GM19438 (cell line): ENCODE measurements at regions not wholly inside any gene's neighbourhood (a gene's known extent, or its start where the extent isn't known, plus 50 kb on each side); places are given as distances from the start of the nearest gene placed in this dataset.

Experiments used
- ATAC-seq: cut with Tn5 transposase; IDR thresholded peaks from one replicate; pipeline ENCODE4 v1.9.1; 2021; ENCODE audit warnings: low read depth; ENCODE audit not compliant: unreplicated experiment

- no peak for ATAC-seq
These were observed 826.6 kb upstream of the POU3F3 start for GRCh38 chr2:104027321-104027720.

DNA sequence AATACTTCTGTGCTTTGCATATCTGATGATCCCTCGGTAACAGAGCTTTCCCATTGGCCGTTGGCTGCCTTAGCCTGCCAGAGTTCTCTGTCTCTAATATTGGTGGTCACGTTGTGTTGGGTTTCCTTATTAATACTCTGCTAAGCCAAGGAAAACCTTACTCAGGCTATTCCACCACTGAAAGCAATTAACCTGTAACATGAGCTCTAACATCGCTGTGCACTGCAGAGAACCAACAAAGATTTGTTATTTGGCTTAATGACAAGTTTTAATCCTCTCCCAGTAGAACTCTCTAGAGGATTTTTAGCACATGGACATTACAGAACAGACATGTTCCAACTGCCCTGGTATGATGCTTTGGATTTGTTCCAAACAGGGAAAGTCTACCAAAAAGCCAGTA, 825.9 kb upstream of the POU3F3 start:
- ATAC-seq = no peak

DNA sequence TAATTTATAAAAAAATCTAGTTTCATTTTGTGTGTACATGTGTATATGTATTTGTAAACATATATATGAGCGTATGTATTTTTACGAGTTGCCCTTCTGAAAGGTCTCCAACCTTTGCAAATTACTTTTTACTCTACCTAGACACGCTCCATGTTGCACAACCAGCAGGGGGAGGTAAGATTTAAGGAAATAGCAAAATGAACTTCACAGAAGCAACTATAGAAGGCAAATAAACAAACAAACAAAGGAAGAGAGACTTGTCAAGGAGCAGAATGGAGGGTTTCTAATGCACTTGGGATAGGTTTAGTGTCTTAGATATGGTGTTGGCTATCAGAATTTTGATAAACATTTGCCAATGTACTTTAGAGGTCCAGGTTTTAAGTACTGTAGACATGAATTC, 820.5 kb upstream of the POU3F3 start:
- no peak for ATAC-seq

DNA sequence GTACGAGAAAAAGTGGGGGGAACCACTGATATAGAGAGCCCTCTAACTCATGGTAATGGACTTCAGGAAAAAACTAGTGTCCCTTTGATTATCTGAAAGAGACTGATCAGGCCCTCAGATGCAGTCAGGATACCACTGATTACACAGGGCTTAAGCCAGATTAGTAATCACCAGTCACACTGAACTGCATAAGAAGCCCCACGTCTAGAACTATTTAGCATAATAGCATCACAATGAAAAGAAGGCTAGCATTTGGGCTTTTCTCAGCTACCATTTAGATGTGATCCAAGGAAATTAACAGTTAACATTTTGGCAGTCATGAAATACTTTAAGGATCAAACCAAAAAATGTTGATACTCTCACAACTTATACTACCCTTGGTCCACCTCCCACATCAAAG, 813.1 kb upstream of the POU3F3 start:
- no peak for ATAC-seq

DNA sequence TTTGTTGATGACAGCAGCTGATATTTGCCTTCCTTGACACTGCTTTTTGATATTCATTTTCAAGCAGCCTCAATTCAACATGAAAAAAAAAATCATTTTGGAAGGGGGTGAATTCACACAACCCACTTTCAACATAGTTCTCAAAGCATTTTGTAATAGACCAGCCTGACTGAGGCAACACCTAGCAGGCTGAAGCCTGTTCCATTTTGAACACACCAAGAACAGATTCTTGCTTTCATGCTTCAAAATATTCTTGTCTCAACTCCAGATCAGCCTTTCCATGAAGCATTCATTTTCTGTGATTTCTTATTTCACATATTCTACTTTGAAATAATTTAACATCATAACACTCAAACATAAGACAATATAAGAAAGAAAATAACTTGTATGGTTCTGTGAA, 812.6 kb upstream of the POU3F3 start:
- no peak for ATAC-seq

DNA sequence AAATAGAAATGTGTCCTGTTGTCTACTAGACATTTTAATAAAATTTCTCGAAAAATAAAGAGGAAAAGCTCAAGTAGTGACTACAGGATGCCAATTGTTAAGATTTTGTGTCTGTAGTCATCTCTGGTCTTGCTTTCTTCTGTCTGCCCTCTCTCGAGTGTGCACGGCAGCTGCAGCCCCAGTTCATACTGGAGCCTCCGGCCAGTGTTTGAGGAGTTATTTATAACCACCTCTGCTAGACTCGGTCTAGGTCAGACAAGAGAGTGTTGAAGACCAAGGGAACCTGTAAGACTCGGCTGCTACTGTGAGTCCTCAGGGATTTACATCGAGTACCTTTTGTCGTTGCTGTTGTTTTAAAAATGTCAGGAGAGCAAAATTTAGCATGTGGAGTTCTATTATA, 810.1 kb upstream of the POU3F3 start:
- ATAC-seq = no peak

- ATAC-seq = no peak
These were observed 808.8 kb upstream of the POU3F3 start for GRCh38 chr2:104045071-104045470.

GRCh38 chr2:104046466-104046865, 807.4 kb upstream of the POU3F3 start:
- no peak for ATAC-seq

- ATAC-seq = no peak
These were observed 806.4 kb upstream of the POU3F3 start for GRCh38 chr2:104047516-104047915.

- no peak for ATAC-seq
These were observed 804.5 kb upstream of the POU3F3 start for GRCh38 chr2:104049438-104049837.

GRCh38 chr2:104049981-104050380, 803.9 kb upstream of the POU3F3 start:
- ATAC-seq = no peak

DNA sequence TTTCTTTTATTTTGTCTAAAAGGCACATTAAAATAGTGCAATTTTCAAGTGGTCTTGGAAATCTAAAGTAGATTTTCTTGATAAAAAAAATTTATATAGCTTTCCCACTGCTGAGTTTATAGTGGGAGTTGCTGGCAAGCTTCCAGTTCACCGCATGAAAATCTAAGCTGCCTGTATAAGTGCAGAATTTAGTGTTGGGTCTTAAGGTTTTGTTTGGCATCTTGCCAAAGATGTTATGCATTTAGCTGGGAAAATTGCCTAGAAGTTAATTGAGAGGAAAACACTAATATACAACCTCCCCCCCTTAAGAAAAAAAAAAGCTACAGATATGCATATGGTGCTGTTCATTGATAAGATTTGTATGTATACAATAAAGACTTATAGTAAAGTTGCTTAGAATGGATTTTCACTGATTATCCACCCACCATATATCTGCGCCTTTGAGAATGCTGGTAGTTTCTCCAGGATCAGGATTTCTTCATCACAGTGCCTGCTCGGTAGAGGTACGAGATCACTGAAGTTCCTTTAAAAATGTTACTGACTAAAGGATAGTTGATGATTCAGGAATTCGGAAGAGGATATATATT, 803.2 kb upstream of the POU3F3 start:
- no peak for ATAC-seq

GRCh38 chr2:104051766-104052165, 802.1 kb upstream of the POU3F3 start:
- no peak for ATAC-seq

DNA sequence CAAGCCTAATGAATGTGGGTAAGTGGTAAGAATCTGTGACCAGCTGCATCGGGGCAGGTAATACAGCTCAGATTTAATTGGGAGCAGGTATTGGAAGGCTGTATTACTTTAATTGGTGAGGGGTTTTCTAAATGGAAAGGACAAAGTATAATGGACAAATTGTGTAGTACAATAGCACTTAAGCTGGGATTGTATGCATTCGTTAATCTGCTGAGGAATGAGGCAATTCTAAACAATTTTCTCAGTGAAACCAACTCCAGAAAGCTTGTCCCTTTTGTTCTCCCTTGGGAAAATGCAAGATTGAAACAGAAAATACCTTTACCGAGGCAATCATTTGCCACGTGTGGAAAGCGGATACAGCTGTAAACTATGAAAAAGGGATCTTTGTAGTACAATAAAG, 801.6 kb upstream of the POU3F3 start:
- ATAC-seq = no peak

DNA sequence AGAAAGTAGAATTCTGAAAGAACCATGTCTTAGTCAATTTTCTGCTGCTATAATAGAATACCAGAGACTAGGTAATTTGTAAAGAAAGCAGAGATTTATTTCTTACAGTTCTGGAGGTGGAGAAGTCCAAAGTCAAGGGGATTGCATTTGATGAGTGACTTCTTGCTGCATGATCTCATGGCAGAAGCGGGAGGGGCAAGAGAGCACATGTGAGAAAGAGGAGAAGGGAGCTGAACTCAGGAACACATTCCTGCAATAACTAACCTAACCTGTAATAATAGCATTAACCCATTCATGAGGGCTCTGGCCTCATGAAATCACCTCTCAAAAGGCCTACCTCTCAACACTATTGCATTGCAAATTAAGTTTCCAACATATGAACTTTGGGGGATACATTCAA, 797.5 kb upstream of the POU3F3 start:
- ATAC-seq = no peak

DNA sequence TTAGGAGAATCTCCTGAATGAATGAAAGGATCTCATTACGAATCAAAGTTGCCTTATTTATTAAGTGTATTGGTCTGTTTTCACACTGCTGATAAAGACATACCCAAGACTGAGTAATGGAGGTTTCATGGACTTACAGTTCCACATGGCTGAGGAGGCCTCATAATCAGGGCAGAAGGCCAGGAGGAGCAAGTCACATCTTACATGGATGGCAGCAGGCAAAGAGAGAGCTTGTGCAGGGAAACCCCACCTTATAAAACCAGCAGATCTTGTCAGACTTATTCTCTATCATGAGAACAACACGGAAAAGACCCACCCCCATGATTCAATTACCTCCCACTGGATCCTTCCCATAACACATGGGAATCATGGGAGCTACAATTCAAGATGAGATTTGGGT, 785.2 kb upstream of the POU3F3 start:
- no peak for ATAC-seq

GRCh38 chr2:104077573-104077972, 776.3 kb upstream of the POU3F3 start:
- no peak for ATAC-seq

DNA sequence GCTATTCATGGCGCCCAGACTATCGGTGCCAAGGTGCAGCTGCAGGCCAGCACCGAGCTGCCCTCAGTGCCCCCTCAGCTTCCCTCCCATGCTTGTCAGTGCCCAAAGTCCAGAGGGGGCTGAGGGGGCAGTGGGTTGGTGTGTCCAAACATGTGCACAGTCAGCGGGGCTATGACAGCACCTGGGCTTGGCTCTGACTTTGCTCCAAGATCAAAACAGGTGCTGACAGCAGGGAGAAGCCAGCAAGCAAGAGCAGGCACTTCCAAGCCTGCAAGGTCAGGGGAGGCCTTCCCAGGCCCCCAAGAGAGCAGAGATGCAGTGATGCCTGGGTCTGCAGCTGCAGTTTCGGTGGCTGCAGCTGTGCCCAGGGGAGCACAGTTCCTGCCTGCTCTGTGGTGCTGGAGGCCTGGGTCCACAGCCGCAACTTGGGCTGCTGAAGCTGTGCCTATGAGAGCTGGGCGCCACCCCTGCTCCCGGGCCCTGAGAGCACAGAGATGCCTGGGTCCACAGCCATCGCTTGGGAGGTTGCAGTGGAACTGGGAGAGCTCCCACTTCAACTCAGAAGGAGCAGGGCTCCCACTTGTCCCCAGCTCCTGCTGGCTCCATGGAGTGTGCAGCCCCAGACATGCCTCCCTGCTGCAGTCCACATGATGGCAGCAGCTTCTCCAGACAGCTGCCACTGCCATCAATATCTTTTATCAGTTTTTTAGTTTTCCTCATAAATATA, 775.3 kb upstream of the POU3F3 start:
- no peak for ATAC-seq

DNA sequence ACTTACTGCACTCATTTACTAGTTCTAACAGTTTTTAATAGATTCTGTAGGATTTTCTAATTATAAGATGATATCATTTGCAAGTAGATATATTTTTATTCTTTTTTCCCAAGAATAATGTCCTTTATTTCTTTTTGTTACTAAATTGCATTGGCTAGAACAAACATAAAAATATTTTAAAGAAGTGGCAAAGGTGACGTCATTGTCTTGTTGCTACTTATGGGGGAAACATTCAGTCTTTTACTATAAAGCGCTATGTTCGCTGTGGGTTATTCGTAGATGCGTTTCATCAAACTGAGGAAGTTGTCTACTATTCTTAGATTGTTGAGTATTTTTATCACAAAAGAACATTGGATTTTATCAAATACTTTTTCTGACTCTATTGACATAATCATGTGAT, 765.2 kb upstream of the POU3F3 start:
- ATAC-seq = no peak

- ATAC-seq = no peak
These were observed 763.5 kb upstream of the POU3F3 start for GRCh38 chr2:104090407-104090806.

- no peak for ATAC-seq
These were observed 762.0 kb upstream of the POU3F3 start for GRCh38 chr2:104091894-104092293.

DNA sequence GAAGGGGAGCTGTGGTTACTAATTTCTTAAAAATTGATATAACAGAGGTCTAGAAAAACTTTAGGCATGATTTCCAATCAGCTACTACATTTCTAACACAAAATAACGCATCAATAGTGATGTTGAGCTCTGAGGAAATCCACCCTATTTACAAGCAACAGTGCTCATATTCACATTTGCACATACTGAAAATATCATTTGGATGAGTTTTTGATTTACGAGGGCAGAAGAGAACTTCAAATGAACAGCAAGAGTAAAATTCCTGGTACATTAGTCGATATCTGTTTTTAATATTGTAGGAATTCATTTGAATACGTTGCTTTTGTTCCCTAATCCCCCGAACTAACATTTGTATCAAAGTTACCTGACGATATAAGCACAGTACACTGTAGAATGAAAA, 761.0 kb upstream of the POU3F3 start:
- ATAC-seq = no peak

DNA sequence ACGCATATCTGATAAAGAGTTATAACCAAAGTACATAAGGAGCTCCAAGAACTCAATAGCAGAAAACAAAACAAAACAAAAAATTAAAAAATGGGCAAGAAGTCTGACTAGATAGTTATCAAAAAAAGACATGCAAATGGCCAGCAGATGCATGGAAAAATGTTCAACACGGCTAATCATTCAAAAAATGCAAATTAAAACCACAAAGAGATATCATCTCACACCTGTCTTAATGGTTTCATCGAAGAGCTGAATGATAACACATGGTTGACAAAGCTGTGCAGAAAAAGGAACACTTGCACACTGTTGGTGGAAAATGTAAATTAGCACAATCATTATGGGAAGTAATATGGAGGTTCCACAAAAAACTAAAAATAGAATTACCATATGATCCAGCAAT, 751.3 kb upstream of the POU3F3 start:
- no peak for ATAC-seq
